Esophagus muscularis mucosa (tissue), 3 donors: ENCODE measurements at regions not wholly inside any gene's neighbourhood (a gene's known extent, or its start where the extent isn't known, plus 50 kb on each side); places are given as distances from the start of the nearest gene placed in this dataset.

ENCODE experiments used
- CTCF ChIP-seq, 3 experiments: fragments of 200-600 bp in 2 of 3; fragments of 450-650 bp in 1 of 3; sonication (generic) in 2 of 3; IDR thresholded peaks; one replicate each; pipeline ENCODE4 v1.5.1; 2017 to 2019; ENCODE audit warnings: antibody characterized with exemption in 3 of 3, mild to moderate bottlenecking in 2 of 3, moderate library complexity in 1 of 3
- POLR2A ChIP-seq: fragments of 450-650 bp; IDR thresholded peaks from one replicate; pipeline ENCODE4 v1.6.1; 2017; ENCODE audit warnings: antibody characterized with exemption, moderate library complexity, mild to moderate bottlenecking, low read depth

- TF ChIP-seq CTCF (IDR thresholded peaks at IDR 0.05): no peak
- TF ChIP-seq POLR2A: no peak
Measured at GRCh38 chr16:63787014-63787413, 1334.8 kb downstream of the CDH11 start.
